Testis (tissue), 2 donors: ENCODE measurements at regions not wholly inside any gene's neighbourhood (a gene's known extent, or its start where the extent isn't known, plus 50 kb on each side); places are given as distances from the start of the nearest gene placed in this dataset.

ENCODE experiments used
- DNase-seq: peaks from one replicate; pipeline ENCODE4 v3.0.0-alpha.2; 2019
- H3K27ac ChIP-seq, 2 donors: fragments of 200-600 bp; sonication (generic); one replicate each; pipeline ENCODE4 v1.5.1; 2019
- H3K27me3 ChIP-seq: fragments of 200-600 bp; sonication (generic); one replicate; pipeline ENCODE4 v1.5.1; 2019
- H3K36me3 ChIP-seq: fragments of 200-600 bp; sonication (generic); one replicate; pipeline ENCODE4 v1.5.1; 2017; ENCODE audit warnings: low read depth; ENCODE audit errors: missing control alignments
- H3K4me1 ChIP-seq: fragments of 200-600 bp; sonication (generic); one replicate; pipeline ENCODE4 v1.5.1; 2019
- H3K4me3 ChIP-seq, 2 donors: fragments of 200-600 bp; sonication (generic); one replicate each; pipeline ENCODE4 v1.5.1; 2017 to 2019
- H3K9me3 ChIP-seq: fragments of 200-600 bp; sonication (generic); one replicate; pipeline ENCODE4 v1.5.1; 2017
- POLR2A ChIP-seq: fragments of 450-650 bp; IDR thresholded peaks from one replicate; pipeline ENCODE4 v1.6.1; 2017; ENCODE audit warnings: antibody characterized with exemption, mild to moderate bottlenecking, moderate library complexity
- WGBS, 2 donors: methylation state at CpG; one replicate each; pipeline ENCODE4 v1.1.5; 2018; 5-methylcytosine and 5-hydroxymethylcytosine counted together
- intact Hi-C: fragments of 100-400 bp; cut with DNase I; formaldehyde crosslinking; loops from one replicate; pipeline ENCODE4 v1.15.1; 2023; ENCODE audit warnings: low total_unique reads
- TF ChIP-seq, protein P1 (sequence below), 3 experiments: fragments of 450-650 bp in 2 of 3; fragments of 200-600 bp in 1 of 3; sonication (generic) in 1 of 3; IDR thresholded peaks; one replicate each; pipeline ENCODE4 v1.5.1; 2016 to 2019; ENCODE audit warnings: antibody characterized with exemption in 3 of 3, mild to moderate bottlenecking in 2 of 3, moderate library complexity in 1 of 3

DNA sequence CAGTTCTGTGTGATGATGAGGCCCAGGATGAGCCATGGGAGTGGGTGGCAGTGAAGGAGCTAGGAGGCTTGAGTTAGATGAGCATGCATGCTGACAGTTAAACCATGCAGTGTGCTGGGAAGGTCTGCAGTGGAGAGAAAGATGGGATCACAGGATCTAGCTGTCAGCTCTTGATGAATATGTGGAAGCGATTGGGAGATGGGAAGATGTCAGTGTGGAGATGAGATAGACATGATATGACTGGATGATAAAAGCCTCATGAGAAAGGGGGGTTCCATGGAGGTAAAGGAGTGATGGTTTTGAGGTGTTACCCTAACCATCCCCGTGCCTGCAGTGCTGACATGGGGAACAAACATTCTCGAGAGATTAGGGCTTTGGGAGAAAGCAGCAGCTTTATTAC is 165.0 kb upstream of the CTBP2 start:
- Histone ChIP-seq H3K36me3 (no peaks in the 10 kb centered on the region), H3K27ac (no peak overlapping the region), H3K27me3 (no peaks in the 10 kb centered on the region), H3K9me3 (no peaks in the 10 kb centered on the region), H3K4me1 (no peaks in the 10 kb centered on the region), H3K4me3 (no peak overlapping the region)
- intact Hi-C loops, result no loop called here
- TF ChIP-seq, protein P1, sequence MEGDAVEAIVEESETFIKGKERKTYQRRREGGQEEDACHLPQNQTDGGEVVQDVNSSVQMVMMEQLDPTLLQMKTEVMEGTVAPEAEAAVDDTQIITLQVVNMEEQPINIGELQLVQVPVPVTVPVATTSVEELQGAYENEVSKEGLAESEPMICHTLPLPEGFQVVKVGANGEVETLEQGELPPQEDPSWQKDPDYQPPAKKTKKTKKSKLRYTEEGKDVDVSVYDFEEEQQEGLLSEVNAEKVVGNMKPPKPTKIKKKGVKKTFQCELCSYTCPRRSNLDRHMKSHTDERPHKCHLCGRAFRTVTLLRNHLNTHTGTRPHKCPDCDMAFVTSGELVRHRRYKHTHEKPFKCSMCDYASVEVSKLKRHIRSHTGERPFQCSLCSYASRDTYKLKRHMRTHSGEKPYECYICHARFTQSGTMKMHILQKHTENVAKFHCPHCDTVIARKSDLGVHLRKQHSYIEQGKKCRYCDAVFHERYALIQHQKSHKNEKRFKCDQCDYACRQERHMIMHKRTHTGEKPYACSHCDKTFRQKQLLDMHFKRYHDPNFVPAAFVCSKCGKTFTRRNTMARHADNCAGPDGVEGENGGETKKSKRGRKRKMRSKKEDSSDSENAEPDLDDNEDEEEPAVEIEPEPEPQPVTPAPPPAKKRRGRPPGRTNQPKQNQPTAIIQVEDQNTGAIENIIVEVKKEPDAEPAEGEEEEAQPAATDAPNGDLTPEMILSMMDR (IDR thresholded peaks at IDR 0.05), result no peak
- no peak for TF ChIP-seq POLR2A
- DNase-seq, result no peak
- 76 to 78% methylated on average over 3 of the region's 3 CpGs for WGBS, 2 donors

DNA sequence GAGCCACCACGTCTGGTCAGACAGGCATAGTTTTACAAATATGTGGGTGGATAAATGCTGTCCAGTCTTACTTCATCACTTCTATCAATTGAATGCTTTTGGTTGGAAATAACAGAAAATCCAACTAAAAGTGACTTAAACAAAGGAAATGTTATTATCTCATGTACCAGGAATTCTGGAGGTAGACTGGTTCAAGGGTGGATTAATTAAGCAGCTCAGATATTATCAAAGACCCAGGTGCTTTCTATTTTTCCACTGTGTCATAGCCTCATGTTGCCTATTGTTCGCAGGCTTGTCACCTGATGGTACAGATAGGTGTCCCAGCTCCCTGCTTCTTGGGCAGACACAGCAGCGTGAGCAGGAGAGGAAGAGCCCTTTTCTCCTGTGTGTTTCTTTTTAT is 156.1 kb upstream of the CTBP2 start:
- intact Hi-C loops, result no loop called here
- no peak for TF ChIP-seq POLR2A
- TF ChIP-seq, protein P1 (IDR thresholded peaks at IDR 0.05), result no peak
- no peaks in the 10 kb centered on the region for H3K27me3 ChIP-seq
- H3K4me1 ChIP-seq, result no peaks in the 10 kb centered on the region
- no peak for DNase-seq
- H3K4me3 ChIP-seq, result no peak overlapping the region
- no peaks in the 10 kb centered on the region for H3K36me3 ChIP-seq
- no peaks in the 10 kb centered on the region for H3K9me3 ChIP-seq
- H3K27ac ChIP-seq, result no peak overlapping the region
- WGBS, 2 donors, result 82% methylated on average over 3 of the region's 3 CpGs

DNA sequence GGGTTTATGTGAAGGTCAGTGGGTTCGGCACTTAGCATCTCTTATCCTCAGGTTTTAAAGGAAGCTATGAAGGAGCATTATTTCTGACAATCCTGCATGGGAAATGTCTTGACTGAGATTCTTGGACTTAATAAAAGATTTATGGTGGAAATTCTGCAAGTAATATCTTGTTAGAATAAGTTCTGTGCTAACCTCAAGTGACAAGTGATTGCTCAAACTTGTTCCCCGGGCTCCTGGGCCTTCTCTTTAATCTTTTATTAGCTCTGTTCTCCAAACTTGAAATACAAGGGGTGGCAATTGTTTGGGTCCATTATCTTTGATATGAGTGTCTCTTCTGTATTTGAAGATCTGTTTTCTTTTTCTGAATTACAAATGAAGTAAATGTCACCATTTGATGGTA is 140.6 kb upstream of the CTBP2 start:
- no peak overlapping the region for H3K27ac ChIP-seq
- no peaks in the 10 kb centered on the region for H3K4me1 ChIP-seq
- TF ChIP-seq, protein P1 (IDR thresholded peaks at IDR 0.05), result no peak
- TF ChIP-seq POLR2A, result no peak
- H3K9me3 ChIP-seq, result no peaks in the 10 kb centered on the region
- H3K36me3 ChIP-seq, result no peaks in the 10 kb centered on the region
- 72 to 77% methylated on average over 2 of the region's 2 CpGs for WGBS, 2 donors
- H3K27me3 ChIP-seq, result no peaks in the 10 kb centered on the region
- H3K4me3 ChIP-seq, result no peak overlapping the region
- no peak for DNase-seq
- intact Hi-C loops, result no loop called here

DNA sequence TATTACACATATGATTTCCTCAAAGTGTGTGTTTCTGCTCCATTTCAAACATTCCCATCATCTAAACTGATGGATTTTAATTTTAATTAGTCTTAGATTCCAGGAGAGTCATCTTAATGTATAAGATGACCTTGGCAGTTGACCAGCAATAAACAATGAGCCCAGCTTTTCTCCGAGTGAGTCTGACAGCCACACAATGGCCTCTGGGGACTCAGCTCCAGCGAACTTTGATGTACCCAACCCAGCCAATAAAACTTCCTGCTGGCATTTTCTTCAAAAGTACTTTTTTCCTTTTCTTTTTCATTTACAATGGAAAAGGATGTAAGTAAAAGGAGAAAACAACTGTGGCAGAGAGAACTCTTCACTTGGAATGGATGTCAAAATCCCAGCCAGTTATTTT is 139.1 kb upstream of the CTBP2 start:
- Histone ChIP-seq H3K4me3 (no peak overlapping the region), H3K27ac (no peak overlapping the region), H3K9me3 (no peaks in the 10 kb centered on the region), H3K4me1 (no peaks in the 10 kb centered on the region), H3K27me3 (no peaks in the 10 kb centered on the region), H3K36me3 (no peaks in the 10 kb centered on the region)
- intact Hi-C loops, result no loop called here
- WGBS, 2 donors, result 28 to 40% methylated on average over 2 of the region's 2 CpGs
- no peak for DNase-seq
- no peak for TF ChIP-seq POLR2A
- TF ChIP-seq, protein P1 (IDR thresholded peaks at IDR 0.05), result no peak

DNA sequence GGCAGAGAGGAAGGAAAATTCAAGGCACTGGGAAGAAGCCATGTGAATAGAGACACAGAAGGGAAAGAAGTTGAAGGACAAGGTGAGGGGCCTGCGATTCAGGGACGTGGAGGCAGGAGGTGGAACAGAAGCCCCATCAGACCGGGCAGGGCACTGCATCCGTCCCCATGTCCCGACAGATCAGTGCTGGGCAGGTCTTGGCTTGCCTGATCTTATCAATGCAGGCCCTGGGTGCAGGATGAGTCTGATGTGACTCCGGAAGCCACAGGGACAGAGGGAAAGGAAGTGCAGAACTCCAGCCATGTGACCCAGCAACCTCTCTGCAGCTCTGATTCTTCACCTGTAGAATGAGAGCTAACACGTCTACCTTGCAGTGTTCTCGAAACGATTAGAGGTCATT is 136.2 kb upstream of the CTBP2 start:
- intact Hi-C loops, result no loop called here

More for the DNA sequence above, 136.2 kb upstream of the CTBP2 start:
- H3K27ac ChIP-seq, result no peak overlapping the region
- H3K9me3 ChIP-seq, result no peaks in the 10 kb centered on the region
- DNase-seq, result no peak
- no peaks in the 10 kb centered on the region for H3K36me3 ChIP-seq
- no peaks in the 10 kb centered on the region for H3K4me1 ChIP-seq
- WGBS, 2 donors, result 81 to 88% methylated on average over 9 of the region's 9 CpGs
- no peak overlapping the region for H3K4me3 ChIP-seq
- no peaks in the 10 kb centered on the region for H3K27me3 ChIP-seq
- TF ChIP-seq, protein P1 (IDR thresholded peaks at IDR 0.05), result no peak
- TF ChIP-seq POLR2A, result no peak
